IMR-90 (cell line): ENCODE measurements at regions not wholly inside any gene's neighbourhood (a gene's known extent, or its start where the extent isn't known, plus 50 kb on each side); places are given as distances from the start of the nearest gene placed in this dataset.

Experiments
- ATAC-seq: fragments of 200-7000 bp; cut with Tn5 transposase; 2 replicates; pipeline ENCODE4 v1.9.1; 2020; ENCODE audit warnings: low read depth, mild to moderate bottlenecking, moderate library complexity
- BruUV-seq: library from RNA; stranded (reverse); fragments of 400-500 nt; replicated peaks from 2 replicates; lab custom pipeline; 2021; lab: Mats Ljungman, UMichigan
- CTCF ChIA-PET: fragments of 300-600 bp; formaldehyde crosslinking; extraction: SDS; loops from one replicate; lab custom pipeline; 2021; ENCODE audit warnings: antibody characterized with exemption; lab: Yijun Ruan, JAX
- POLR2A ChIA-PET: fragments of 300-600 bp; sonication (Branson Sonifier 250); formaldehyde crosslinking; loops from one replicate; lab custom pipeline; 2022; ENCODE audit warnings: antibody characterized with exemption; ENCODE audit not compliant: unreplicated experiment; lab: Charles Lee
- DNase-seq: peaks from one replicate; pipeline ENCODE4 v3.0.0; 2013
- H2AFZ ChIP-seq: replicated peaks from 2 replicates; pipeline ENCODE3; 2013; ENCODE audit warnings: low read length, mild to moderate bottlenecking; ENCODE audit not compliant: poor library complexity
- H2AK5ac ChIP-seq: 2 replicates; pipeline ENCODE4 v1.6.1; 2013; ENCODE audit warnings: low read depth, low read length, inconsistent platforms
- H2AK9ac ChIP-seq: replicated peaks from 2 replicates; pipeline ENCODE3; 2013; ENCODE audit warnings: mild to moderate bottlenecking, low read depth, low read length, moderate library complexity; ENCODE audit not compliant: poor library complexity
- H2BK120ac ChIP-seq: 2 replicates; pipeline ENCODE4 v1.6.1; 2013; ENCODE audit warnings: low read depth, low read length, inconsistent platforms
- H2BK15ac ChIP-seq: 3 replicates; pipeline ENCODE4 v1.6.1; 2013; ENCODE audit warnings: low read depth, low read length, inconsistent platforms
- H2BK20ac ChIP-seq: 2 replicates; pipeline ENCODE4 v1.6.1; 2013; ENCODE audit warnings: low read depth, mild to moderate bottlenecking, inconsistent platforms, low read length, moderate library complexity
- H2BK5ac ChIP-seq: 2 replicates; pipeline ENCODE4 v1.6.1; 2013; ENCODE audit warnings: mild to moderate bottlenecking, low read depth, low read length, inconsistent platforms; ENCODE audit not compliant: poor library complexity, severe bottlenecking
- H3K14ac ChIP-seq: replicated peaks from 2 replicates; pipeline ENCODE4 v1.6.1; 2013; ENCODE audit warnings: low read depth, low read length, inconsistent platforms
- H3K18ac ChIP-seq: 2 replicates; pipeline ENCODE4 v1.6.1; 2013; ENCODE audit warnings: low read depth, low read length, control low read depth
- H3K23ac ChIP-seq: 2 replicates; pipeline ENCODE4 v1.6.1; 2013; ENCODE audit warnings: low read depth, low read length, inconsistent platforms
- H3K27ac ChIP-seq: 2 replicates; pipeline ENCODE4 v1.5.1; 2013; ENCODE audit warnings: mild to moderate bottlenecking, control low read depth, low read length; ENCODE audit not compliant: insufficient read depth
- H3K27me3 ChIP-seq: 2 replicates; pipeline ENCODE4 v1.6.1; 2013; ENCODE audit warnings: low read length; ENCODE audit not compliant: control insufficient read depth, insufficient read depth
- H3K36me3 ChIP-seq: 2 replicates; pipeline ENCODE4 v1.6.1; 2013; ENCODE audit warnings: low read length, mixed read lengths; ENCODE audit not compliant: control insufficient read depth, insufficient read depth
- H3K4ac ChIP-seq: 2 replicates; pipeline ENCODE4 v1.6.1; 2013; ENCODE audit warnings: low read depth, low read length, inconsistent platforms
- H3K4me1 ChIP-seq: 2 replicates; pipeline ENCODE4 v1.6.1; 2013; ENCODE audit warnings: low read length, mixed read lengths; ENCODE audit not compliant: control insufficient read depth, insufficient read depth
- H3K4me2 ChIP-seq: 2 replicates; pipeline ENCODE4 v1.6.1; 2013; ENCODE audit warnings: low read depth, mild to moderate bottlenecking, control low read depth, low read length, moderate library complexity
- H3K4me3 ChIP-seq: 2 replicates; pipeline ENCODE4 v1.5.1; 2013; ENCODE audit warnings: low read depth, mild to moderate bottlenecking, control low read depth, low read length, moderate library complexity; ENCODE audit not compliant: insufficient read depth
- H3K56ac ChIP-seq: 2 replicates; pipeline ENCODE4 v1.6.1; 2013; ENCODE audit warnings: low read length, inconsistent platforms; ENCODE audit not compliant: insufficient read depth; ENCODE audit errors: extremely low read depth
- H3K79me1 ChIP-seq, 2 experiments: 2 replicates each; pipeline ENCODE4 v1.6.1; 2013; ENCODE audit warnings: low read length in 2 of 2, inconsistent platforms in 1 of 2, low read depth in 1 of 2
- H3K9ac ChIP-seq: 2 replicates; pipeline ENCODE4 v1.6.1; 2013; ENCODE audit warnings: low read depth, low read length, control low read depth
- H3K9me1 ChIP-seq: 2 replicates; pipeline ENCODE4 v1.6.1; 2013; ENCODE audit warnings: low read length, inconsistent platforms; ENCODE audit not compliant: insufficient read depth
- H3K9me3 ChIP-seq: 2 replicates; pipeline ENCODE4 v1.6.1; 2013; ENCODE audit warnings: low read length; ENCODE audit not compliant: control insufficient read depth, insufficient read depth
- H4K20me1 ChIP-seq: 2 replicates; pipeline ENCODE4 v1.6.1; 2013; ENCODE audit warnings: low read length, inconsistent platforms; ENCODE audit not compliant: insufficient read depth
- H4K5ac ChIP-seq: 2 replicates; pipeline ENCODE4 v1.6.1; 2013; ENCODE audit warnings: mild to moderate bottlenecking, low read depth, low read length, control low read depth
- H4K8ac ChIP-seq, 2 experiments: 2 replicates each; pipeline ENCODE4 v1.6.1; 2013; ENCODE audit warnings: low read depth in 2 of 2, low read length in 2 of 2, control low read depth in 1 of 2, inconsistent platforms in 1 of 2
- H4K91ac ChIP-seq: 2 replicates; pipeline ENCODE4 v1.6.1; 2013; ENCODE audit warnings: low read depth, low read length, inconsistent platforms; ENCODE audit not compliant: insufficient read depth
- BHLHE40 ChIP-seq: fragments of 150-350 bp; IDR thresholded peaks from 2 replicates; pipeline ENCODE4 v1.6.1; 2016; ENCODE audit warnings: mild to moderate bottlenecking, low read depth, low read length
- CHD1 ChIP-seq: IDR thresholded peaks from 2 replicates; pipeline ENCODE4 v1.6.1; 2012; ENCODE audit warnings: low read depth, low read length, improper control_type of control experiment
- FOS ChIP-seq: fragments of 150-350 bp; IDR thresholded peaks from 2 replicates; pipeline ENCODE4 v1.6.1; 2016; ENCODE audit warnings: low read depth, low read length
- MAFK ChIP-seq: IDR thresholded peaks from 2 replicates; pipeline ENCODE4 v1.6.1; 2012; ENCODE audit warnings: low read depth, low read length, improper control_type of control experiment
- MAZ ChIP-seq: IDR thresholded peaks from 2 replicates; pipeline ENCODE4 v1.6.1; 2012; ENCODE audit warnings: low read depth, mild to moderate bottlenecking, low read length, improper control_type of control experiment, moderate library complexity, borderline replicate concordance
- MXI1 ChIP-seq: IDR thresholded peaks from 2 replicates; pipeline ENCODE4 v1.6.1; 2012; ENCODE audit warnings: low read depth, mild to moderate bottlenecking, low read length, moderate library complexity, borderline replicate concordance
- NFE2L2 ChIP-seq: fragments of 150-350 bp; IDR thresholded peaks from 2 replicates; pipeline ENCODE4 v1.6.1; 2016; ENCODE audit warnings: low read depth, mild to moderate bottlenecking, low read length
- RAD21 ChIP-seq: IDR thresholded peaks from 2 replicates; pipeline ENCODE4 v1.6.1; 2012; ENCODE audit warnings: low read length, improper control_type of control experiment
- RCOR1 ChIP-seq: IDR thresholded peaks from 2 replicates; pipeline ENCODE4 v1.6.1; 2012; ENCODE audit warnings: mild to moderate bottlenecking, low read length, improper control_type of control experiment; ENCODE audit not compliant: insufficient replicate concordance
- RFX5 ChIP-seq: IDR thresholded peaks from 2 replicates; pipeline ENCODE4 v1.8.0; 2012; ENCODE audit warnings: low read depth, mild to moderate bottlenecking, low read length, moderate library complexity
- SMC3 ChIP-seq: fragments of 150-350 bp; IDR thresholded peaks from 2 replicates; pipeline ENCODE4 v1.6.1; 2016; ENCODE audit warnings: low read depth, mild to moderate bottlenecking, antibody characterized with exemption, low read length, moderate library complexity
- WGBS, 2 experiments: methylation state at CpG; one replicate each; pipeline versions ENCODE4 v1.1.5 to v1.1.7; 2013; ENCODE audit warnings: missing lambda C conversion rate in 2 of 2; ENCODE audit not compliant: insufficient read length in 1 of 2; ENCODE audit errors: extremely low coverage in 2 of 2; 5-methylcytosine and 5-hydroxymethylcytosine counted together
- dilution Hi-C: fragments of 300-500 bp; cut with HindIII; formaldehyde crosslinking; loops from one replicate; pipeline ENCODE4 v1.14.3; 2018; ENCODE audit warnings: low sequenced_read_pairs; ENCODE audit not compliant: unreplicated experiment
- in situ Hi-C: fragments of 300-500 bp; cut with MboI; formaldehyde crosslinking; loops from 3 replicates; pipeline ENCODE4 v1.14.3; 2019; ENCODE audit warnings: low sequenced_read_pairs, inconsistent platforms, mixed read lengths
- intact Hi-C: fragments of 100-400 bp; cut with micrococcal nuclease; formaldehyde crosslinking; loops from 2 replicates; pipeline ENCODE4 v1.10.0; 2022
- TF ChIP-seq, protein P1 (sequence below): conservative IDR thresholded peaks from 2 replicates; pipeline ENCODE4 v1.5.1; 2012; ENCODE audit warnings: mild to moderate bottlenecking, low read depth, low read length, improper control_type of control experiment
- TF ChIP-seq, protein P2 (sequence below): fragments of 150-350 bp; IDR thresholded peaks from 2 replicates; pipeline ENCODE4 v1.6.1; 2017; ENCODE audit warnings: mild to moderate bottlenecking, antibody characterized with exemption, low read length, low read depth

DNA sequence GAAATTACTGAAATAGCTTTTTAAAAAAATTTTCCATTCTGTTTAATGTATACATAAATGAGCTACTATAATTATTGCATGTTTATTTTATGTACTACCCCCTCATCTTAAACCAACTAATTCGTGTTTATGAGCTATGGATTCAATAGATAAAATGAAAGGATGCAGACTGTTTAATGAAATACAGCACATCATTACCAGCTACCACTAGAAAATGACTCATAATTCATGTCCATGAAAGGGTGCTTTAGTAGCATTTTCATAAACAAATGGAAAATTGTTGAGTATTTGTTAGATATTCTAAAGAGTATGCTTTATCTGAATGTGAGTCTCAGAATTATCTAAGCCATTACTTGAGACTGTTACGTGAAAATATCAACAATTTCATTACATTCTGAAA lies 1590.1 kb downstream of the HACE1 start:
- Histone ChIP-seq H3K9ac (no peak overlapping the region), H3K79me1 (no peaks in the 10 kb centered on the region), H4K8ac (no peak overlapping the region), H2BK20ac (no peak overlapping the region), H3K4ac (no peak overlapping the region), H3K4me3 (no peak overlapping the region), H3K27ac (no peak overlapping the region), H4K91ac (no peak overlapping the region), H3K56ac (no peak overlapping the region), H3K18ac (no peak overlapping the region), H2BK5ac (no peak overlapping the region), H4K20me1 (no peaks in the 10 kb centered on the region), H2AFZ (no peak overlapping the region), H3K23ac (no peak overlapping the region), H3K4me2 (no peak overlapping the region), H3K36me3 (no peaks in the 10 kb centered on the region), H3K4me1 (no peaks in the 10 kb centered on the region), H2BK120ac (no peak overlapping the region), H3K9me1 (no peaks in the 10 kb centered on the region), H2BK15ac (no peak overlapping the region), H4K5ac (no peak overlapping the region), H3K9me3 (no peaks in the 10 kb centered on the region), H3K27me3 (no peaks in the 10 kb centered on the region), H2AK5ac (no peak overlapping the region), H2AK9ac (no peak overlapping the region), H3K14ac (no peak overlapping the region)
- dilution Hi-C loops = no loop called here
- ATAC-seq = no peak
- POLR2A ChIA-PET = no interaction called here
- CTCF ChIA-PET = no interaction called here
- no peak for DNase-seq
- TF ChIP-seq MAFK = no peak
- TF ChIP-seq SMC3 = no peak
- no peak for TF ChIP-seq CHD1
- no peak for TF ChIP-seq BHLHE40
- TF ChIP-seq, protein P1, sequence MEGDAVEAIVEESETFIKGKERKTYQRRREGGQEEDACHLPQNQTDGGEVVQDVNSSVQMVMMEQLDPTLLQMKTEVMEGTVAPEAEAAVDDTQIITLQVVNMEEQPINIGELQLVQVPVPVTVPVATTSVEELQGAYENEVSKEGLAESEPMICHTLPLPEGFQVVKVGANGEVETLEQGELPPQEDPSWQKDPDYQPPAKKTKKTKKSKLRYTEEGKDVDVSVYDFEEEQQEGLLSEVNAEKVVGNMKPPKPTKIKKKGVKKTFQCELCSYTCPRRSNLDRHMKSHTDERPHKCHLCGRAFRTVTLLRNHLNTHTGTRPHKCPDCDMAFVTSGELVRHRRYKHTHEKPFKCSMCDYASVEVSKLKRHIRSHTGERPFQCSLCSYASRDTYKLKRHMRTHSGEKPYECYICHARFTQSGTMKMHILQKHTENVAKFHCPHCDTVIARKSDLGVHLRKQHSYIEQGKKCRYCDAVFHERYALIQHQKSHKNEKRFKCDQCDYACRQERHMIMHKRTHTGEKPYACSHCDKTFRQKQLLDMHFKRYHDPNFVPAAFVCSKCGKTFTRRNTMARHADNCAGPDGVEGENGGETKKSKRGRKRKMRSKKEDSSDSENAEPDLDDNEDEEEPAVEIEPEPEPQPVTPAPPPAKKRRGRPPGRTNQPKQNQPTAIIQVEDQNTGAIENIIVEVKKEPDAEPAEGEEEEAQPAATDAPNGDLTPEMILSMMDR = no peak
- TF ChIP-seq RCOR1 = no peak
- no peak for TF ChIP-seq RFX5
- TF ChIP-seq NFE2L2 = no peak
- no peak for TF ChIP-seq FOS
- TF ChIP-seq, protein P2, sequence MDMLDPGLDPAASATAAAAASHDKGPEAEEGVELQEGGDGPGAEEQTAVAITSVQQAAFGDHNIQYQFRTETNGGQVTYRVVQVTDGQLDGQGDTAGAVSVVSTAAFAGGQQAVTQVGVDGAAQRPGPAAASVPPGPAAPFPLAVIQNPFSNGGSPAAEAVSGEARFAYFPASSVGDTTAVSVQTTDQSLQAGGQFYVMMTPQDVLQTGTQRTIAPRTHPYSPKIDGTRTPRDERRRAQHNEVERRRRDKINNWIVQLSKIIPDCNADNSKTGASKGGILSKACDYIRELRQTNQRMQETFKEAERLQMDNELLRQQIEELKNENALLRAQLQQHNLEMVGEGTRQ = no peak
- no peak for TF ChIP-seq RAD21
- TF ChIP-seq MXI1 = no peak
- TF ChIP-seq MAZ = no peak
- intact Hi-C loops = no loop called here
- in situ Hi-C loops = no loop called here
- no CpG with 5 or more reads among the region's 2 CpGs for WGBS, 2 experiments
- BruUV-seq = no TSS peak
